ENCODE measurements at regions not wholly inside any gene's neighbourhood (a gene's known extent, or its start where the extent isn't known, plus 50 kb on each side); places are given as distances from the start of the nearest gene placed in this dataset.
"Not testable (repeated sequence)": the region's sequence is repeated elsewhere in the genome, so short reads cannot be mapped to it uniquely, and the experiment has no call there.

DNA sequence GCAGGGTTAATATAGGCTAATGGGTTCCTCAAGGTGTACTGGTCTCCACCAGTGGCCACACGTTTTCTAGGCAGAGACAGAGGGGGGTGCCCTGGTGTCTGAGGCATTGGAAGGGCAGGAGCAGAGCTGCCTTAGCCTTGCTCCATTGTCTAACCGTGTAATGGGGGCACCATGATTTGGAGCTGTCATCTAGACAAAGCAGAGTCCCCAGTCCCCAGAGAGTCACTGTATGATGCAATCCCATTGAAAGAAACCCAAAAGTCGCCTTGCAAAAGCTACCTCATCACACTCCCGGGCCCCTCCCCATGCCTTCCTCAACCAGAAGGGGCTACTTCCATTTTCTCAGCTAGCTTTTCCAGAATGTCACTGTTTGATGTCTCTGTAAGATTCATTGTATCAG is 487.1 kb downstream of the AACS start:
- Histone ChIP-seq H3K9ac (ENCODE audit: low read length) (no peak overlapping the region), H3K79me2 (ENCODE audit: control insufficient read depth, insufficient read depth, low read length) (no peaks in the 10 kb centered on the region), H4K20me1 (ENCODE audit: control insufficient read depth, insufficient read depth, low read length, poor library complexity, severe bottlenecking) (no peaks in the 10 kb centered on the region), H3K4me2 (replicated peaks; ENCODE audit: low read depth, low read length, poor library complexity, severe bottlenecking) (no peak overlapping the region), H3K27me3 (replicated peaks in 1 of 4; ENCODE audit: control extremely low read depth in 1 of 4, control insufficient read depth in 3 of 4, insufficient read depth in 4 of 4, low read length in 3 of 4) (no peaks in the 10 kb centered on the region), H2AFZ (ENCODE audit: insufficient read depth, low read depth, low read length, poor library complexity, severe bottlenecking) (no peak overlapping the region), H3K4me3 (ENCODE audit: control extremely low read depth in 1 of 5, extremely low read depth in 1 of 5, insufficient read depth in 1 of 5, low read depth in 2 of 5, low read length in 4 of 5) (no peak overlapping the region), H3K9me3 (ENCODE audit: control extremely low read depth in 1 of 3, control insufficient read depth in 2 of 3, insufficient read depth in 1 of 3, low read length in 2 of 3) (peaks cover 0 to 7% (median 1%) of the 10 kb centered on the region in 3 donors), H3K27ac (ENCODE audit: low read length in 2 of 2) (no peak overlapping the region), H3K36me3 (replicated peaks in 1 of 2; ENCODE audit: control extremely low read depth in 1 of 2, control insufficient read depth in 1 of 2, extremely low read depth in 1 of 2, insufficient read depth in 2 of 2, low read length in 1 of 2) (no peaks in the 10 kb centered on the region), H3K4me1 (ENCODE audit: control insufficient read depth in 2 of 2, insufficient read depth in 2 of 2, low read length in 2 of 2) (no peaks in the 10 kb centered on the region)
- ATAC-seq (ENCODE audit: low read depth) (no peak), DNase-seq (no peak)
- ChIA-PET CTCF (no interaction called here), POLR2A (no interaction called here)
- 87% methylated on average over 3 of the region's 4 CpGs for WGBS (ENCODE audit: insufficient coverage)
- no peak overlapping the region for H3K4me3 Mint-ChIP-seq
- no peak overlapping the region for H3K27ac Mint-ChIP-seq
- H3K27me3 Mint-ChIP-seq = peaks cover 2% of the 10 kb centered on the region
- no peaks in the 10 kb centered on the region for H3K9me3 Mint-ChIP-seq (ENCODE audit: insufficient read depth)
- TF ChIP-seq EZH2 (IDR thresholded peaks at IDR 0.05; ENCODE audit: borderline replicate concordance, insufficient read depth, low read depth, low read length, poor library complexity, severe bottlenecking) = no peak
- TF ChIP-seq, protein P1, sequence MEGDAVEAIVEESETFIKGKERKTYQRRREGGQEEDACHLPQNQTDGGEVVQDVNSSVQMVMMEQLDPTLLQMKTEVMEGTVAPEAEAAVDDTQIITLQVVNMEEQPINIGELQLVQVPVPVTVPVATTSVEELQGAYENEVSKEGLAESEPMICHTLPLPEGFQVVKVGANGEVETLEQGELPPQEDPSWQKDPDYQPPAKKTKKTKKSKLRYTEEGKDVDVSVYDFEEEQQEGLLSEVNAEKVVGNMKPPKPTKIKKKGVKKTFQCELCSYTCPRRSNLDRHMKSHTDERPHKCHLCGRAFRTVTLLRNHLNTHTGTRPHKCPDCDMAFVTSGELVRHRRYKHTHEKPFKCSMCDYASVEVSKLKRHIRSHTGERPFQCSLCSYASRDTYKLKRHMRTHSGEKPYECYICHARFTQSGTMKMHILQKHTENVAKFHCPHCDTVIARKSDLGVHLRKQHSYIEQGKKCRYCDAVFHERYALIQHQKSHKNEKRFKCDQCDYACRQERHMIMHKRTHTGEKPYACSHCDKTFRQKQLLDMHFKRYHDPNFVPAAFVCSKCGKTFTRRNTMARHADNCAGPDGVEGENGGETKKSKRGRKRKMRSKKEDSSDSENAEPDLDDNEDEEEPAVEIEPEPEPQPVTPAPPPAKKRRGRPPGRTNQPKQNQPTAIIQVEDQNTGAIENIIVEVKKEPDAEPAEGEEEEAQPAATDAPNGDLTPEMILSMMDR (IDR thresholded peaks at IDR 0.05) = no peak
- H3K4me1 Mint-ChIP-seq = no peaks in the 10 kb centered on the region
- intact Hi-C loops (cut with micrococcal nuclease) = no loop called here

DNA sequence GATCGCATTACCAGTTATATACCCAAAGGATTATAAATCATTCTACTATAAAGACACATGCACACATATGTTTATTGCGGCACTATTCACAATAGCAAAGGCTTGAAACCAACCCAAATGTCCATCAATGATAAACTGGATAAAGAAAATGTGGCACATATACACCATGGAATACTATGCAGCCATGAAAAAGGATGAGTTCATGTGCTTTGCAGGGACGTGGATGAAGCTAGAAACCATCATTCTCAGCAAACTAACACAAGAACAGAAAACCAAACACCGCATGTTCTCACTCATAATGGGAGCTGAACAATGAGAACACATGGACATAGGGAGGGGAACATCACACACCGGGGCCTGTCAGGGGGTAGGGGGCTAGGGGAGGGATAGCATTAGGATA is 495.8 kb downstream of the AACS start:
- DNase-seq = not testable (repeated sequence)

More for the DNA sequence above, 495.8 kb downstream of the AACS start:
- CTCF ChIA-PET; H3K4me1 Mint-ChIP-seq; H3K4me2 ChIP-seq (replicated peaks; ENCODE audit: low read depth, low read length, poor library complexity, severe bottlenecking); H4K20me1 ChIP-seq (ENCODE audit: control insufficient read depth, insufficient read depth, low read length, poor library complexity, severe bottlenecking); H3K4me3 Mint-ChIP-seq; H3K4me1 ChIP-seq (ENCODE audit: control insufficient read depth in 2 of 2, insufficient read depth in 2 of 2, low read length in 2 of 2); intact Hi-C loops (cut with micrococcal nuclease); H3K9ac ChIP-seq (ENCODE audit: low read length); H2AFZ ChIP-seq (ENCODE audit: insufficient read depth, low read depth, low read length, poor library complexity, severe bottlenecking); ATAC-seq (ENCODE audit: low read depth); H3K27ac ChIP-seq (ENCODE audit: low read length in 2 of 2); H3K4me3 ChIP-seq (ENCODE audit: control extremely low read depth in 1 of 5, extremely low read depth in 1 of 5, insufficient read depth in 1 of 5, low read depth in 2 of 5, low read length in 4 of 5); H3K9me3 Mint-ChIP-seq (ENCODE audit: insufficient read depth); POLR2A ChIA-PET; H3K27me3 Mint-ChIP-seq; H3K79me2 ChIP-seq (ENCODE audit: control insufficient read depth, insufficient read depth, low read length); H3K27ac Mint-ChIP-seq; H3K27me3 ChIP-seq (replicated peaks in 1 of 4; ENCODE audit: control extremely low read depth in 1 of 4, control insufficient read depth in 3 of 4, insufficient read depth in 4 of 4, low read length in 3 of 4); H3K36me3 ChIP-seq (replicated peaks in 1 of 2; ENCODE audit: control extremely low read depth in 1 of 2, control insufficient read depth in 1 of 2, extremely low read depth in 1 of 2, insufficient read depth in 2 of 2, low read length in 1 of 2): not testable (repeated sequence)
- no CpG with 5 or more reads among the region's 5 CpGs for WGBS (ENCODE audit: insufficient coverage)
- peaks cover 0 to 21% (median 0%) of the 10 kb centered on the region in 3 donors for H3K9me3 ChIP-seq (ENCODE audit: control extremely low read depth in 1 of 3, control insufficient read depth in 2 of 3, insufficient read depth in 1 of 3, low read length in 2 of 3)

Measured in B cell (primary cell).